NCI-H510A treated with DMSO at 0.1 percent for 48 hours (cell line): ENCODE measurements at regions not wholly inside any gene's neighbourhood (a gene's known extent, or its start where the extent isn't known, plus 50 kb on each side); places are given as distances from the start of the nearest gene placed in this dataset.
"Not testable (repeated sequence)": the region's sequence is repeated elsewhere in the genome, so short reads cannot be mapped to it uniquely, and the experiment has no call there.

Experiments
- DNase-seq: peaks from one replicate; lab custom pipeline; 2025; lab: John Stamatoyannopoulos, UW

DNA sequence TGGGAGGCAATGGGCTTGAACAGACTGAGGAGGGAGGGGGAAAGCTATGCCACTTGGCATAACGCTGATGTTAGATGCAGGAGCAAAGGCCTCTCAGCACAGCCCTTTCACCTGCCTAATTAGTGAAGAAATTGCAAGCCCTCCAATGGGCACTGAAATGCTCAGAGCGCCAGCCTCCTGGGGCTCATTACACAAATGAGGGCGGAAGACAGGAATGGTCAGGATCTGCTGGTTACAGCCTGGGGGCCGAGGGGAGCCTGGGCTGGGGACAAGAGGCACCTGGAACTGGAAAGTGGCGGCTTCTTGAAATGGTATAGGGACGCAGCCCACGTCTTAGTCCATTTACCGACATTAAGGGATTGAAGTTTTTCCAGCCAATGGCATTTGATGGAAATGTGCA, 50.2 kb upstream of the PLET1 start:
- DNase-seq: no peak

DNA sequence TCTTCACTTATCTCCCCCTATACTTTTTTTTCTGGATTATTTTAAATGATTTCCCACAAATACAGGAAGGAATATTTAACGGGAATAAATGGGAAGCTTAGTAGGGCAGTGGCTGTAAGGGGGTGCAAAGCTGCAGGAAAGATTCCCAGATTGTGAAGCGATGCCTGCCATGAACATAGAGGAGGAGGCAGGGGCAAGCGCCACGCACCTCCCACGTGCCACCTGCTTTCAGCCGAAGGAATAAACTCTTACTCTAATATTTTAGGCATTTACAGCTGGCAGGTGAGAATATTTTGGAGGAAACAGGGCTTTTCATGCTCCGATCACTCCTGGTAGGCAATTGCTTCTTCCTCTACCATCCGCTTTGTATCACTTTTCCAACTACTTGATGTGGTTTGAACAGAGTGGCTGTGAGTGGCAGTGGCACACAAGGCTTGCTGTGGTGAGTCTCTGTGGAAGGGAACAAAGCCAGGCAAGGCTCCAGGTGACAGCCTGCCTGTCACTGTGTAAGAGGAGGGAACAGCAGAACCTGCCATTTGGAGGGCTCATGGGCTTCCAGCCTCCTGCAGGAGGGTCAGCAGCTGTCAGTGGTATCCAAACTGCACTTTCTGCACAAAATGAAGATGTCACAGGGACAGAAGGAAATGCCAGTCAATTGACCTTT, 54.5 kb upstream of the PLET1 start:
- DNase-seq: no peak

DNA sequence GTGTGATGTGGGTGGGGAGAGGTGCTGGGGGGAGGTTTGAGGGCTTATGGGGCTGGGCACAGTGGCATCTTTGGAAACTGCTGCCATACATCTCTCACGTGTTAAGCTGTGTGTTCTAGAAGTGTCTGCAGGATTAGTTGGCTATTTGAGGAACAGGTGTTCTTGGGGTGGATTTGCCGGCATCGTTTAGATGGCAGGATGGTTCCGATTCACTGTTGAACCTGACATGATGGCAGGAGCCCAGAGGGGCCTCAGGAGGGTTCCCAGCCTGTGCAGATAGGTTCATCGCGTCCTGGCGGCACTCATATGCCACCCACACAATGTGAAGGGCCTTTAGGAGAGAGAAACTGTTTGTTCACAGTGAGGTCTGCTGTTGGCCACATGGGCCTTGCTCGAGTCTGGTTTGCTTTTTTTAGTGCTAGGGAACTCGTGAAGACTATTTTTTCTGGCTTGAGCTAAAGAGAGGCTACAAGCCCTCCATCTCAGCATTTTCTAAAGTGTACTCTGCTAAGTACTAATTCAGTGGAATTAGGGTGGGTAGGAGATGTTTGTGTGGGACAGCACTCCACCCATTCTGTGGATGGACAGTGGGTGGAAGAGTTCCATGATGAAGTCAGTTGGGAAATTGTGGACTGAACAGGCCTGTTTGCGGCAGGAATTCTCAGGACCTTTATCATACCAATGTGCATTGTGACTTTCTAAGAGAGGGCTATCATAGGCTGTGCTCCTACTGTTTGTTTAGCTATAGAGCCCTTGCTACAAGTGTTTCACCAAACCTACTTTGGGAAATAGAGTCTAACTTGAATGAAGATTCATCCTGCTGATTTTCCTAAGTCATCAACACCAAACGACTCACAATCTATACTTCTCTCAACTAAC, 55.4 kb upstream of the PLET1 start:
- peak; percentile 55 for DNase-seq

DNA sequence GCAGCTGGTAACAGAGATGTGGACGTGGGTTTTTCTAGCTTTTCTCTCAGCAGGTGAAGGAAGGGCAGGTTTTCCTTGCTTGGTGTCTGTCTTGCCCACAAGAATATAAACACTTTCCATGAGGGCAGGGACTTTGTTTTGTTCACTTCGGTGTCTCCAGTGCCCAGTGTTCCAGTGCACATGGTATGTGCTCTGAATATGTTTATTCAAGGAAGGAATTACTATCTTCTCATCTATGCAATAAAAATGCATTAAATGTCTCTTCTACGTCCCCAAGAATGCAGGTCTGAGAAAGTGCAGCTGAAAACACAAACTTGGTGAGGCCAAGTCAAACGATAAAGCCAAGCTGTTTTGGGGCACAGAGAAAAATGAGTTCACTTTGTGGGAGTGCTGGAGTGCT, 56.3 kb upstream of the PLET1 start:
- no peak for DNase-seq

DNA sequence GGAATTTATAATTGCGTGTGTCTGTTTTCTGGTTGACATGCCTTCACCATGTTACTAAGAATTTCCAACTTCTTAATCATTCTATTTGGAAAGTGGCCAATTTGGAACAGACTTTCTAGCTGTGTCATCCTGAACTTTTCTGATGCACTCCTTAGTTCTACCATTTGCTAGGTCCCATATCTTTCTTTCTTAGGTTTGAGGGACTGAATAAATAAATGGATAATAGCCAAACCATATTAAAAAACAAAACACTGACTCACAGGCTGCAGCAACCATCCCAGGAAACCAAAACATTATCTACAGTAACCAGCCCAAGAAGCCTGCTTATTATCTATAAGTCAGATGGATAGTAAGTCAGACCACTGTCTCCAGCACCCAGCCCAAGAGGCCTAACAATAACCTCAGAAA, 57.5 kb upstream of the PLET1 start:
- DNase-seq: no peak

DNA sequence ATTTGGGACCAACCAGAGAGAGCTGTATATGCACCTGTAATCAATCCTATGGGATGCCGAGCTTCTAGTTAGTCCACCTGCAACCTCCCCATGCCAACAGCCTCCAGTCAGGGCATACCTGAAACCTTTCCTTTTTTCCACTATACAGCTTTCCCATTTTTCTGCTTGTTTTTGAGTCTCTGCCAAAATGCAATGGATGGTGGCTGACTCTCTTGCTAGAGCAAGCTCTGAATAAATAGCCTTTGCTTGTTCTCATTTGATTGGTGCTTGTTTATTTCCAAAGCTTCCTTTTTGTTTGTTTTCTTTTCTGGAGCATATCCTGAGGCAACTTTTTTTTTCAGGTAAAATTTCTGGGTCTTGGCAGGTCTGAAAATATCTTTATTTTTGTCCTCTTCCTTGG, 58.0 kb upstream of the PLET1 start:
- DNase-seq: no peak

DNA sequence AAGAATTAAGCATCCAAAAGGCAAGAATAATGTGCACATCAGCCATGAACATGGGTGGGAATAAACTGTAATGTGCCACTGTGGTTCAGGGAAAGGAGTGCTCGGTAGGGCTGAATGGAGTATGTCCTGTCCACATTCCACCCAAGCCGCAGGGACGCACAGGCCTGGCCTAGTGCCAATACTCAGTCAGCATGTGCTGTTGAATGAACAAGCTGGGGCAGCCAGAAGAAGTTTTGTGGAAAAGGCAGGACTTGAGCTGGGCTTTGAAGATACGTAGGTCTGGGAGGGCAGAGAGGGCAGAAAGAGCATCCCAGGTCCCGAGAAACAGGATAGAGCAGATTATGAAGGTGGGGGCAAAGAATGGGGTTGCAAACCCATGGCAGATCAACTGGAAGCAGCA, 60.0 kb upstream of the PLET1 start:
- peak; percentile 33 for DNase-seq

DNA sequence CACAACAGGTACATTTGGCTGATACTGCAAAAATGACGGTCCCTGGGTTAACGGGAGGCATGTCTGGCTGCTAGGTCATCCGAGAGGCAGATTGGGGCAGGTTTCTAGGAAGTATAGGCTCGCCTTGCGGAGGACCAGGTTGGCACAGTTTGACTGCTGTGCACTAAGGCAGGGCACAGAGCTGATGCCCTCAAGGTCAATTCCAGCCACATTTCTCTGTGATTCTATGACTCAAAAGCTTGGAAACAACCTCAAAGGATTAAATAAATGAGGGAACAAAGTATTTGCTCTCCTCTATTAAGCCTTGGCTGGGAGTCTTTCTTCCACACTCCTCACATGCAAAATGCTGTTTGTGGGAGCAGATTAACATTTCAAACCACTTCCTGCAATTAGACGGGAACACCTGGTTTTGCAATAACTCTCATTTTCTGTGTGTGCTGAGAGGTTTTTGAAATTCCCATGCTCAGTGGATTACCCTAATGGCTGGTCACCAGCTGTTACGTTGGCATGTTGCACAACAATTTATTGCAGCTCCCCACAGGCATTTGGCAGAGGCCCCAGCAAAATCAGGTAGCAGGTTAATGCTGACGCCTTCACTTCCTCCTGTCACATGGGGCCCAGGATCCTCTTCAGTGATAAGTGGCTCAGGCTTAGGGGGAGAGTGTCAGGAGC, 61.0 kb upstream of the PLET1 start:
- peak; percentile 65 for DNase-seq

DNA sequence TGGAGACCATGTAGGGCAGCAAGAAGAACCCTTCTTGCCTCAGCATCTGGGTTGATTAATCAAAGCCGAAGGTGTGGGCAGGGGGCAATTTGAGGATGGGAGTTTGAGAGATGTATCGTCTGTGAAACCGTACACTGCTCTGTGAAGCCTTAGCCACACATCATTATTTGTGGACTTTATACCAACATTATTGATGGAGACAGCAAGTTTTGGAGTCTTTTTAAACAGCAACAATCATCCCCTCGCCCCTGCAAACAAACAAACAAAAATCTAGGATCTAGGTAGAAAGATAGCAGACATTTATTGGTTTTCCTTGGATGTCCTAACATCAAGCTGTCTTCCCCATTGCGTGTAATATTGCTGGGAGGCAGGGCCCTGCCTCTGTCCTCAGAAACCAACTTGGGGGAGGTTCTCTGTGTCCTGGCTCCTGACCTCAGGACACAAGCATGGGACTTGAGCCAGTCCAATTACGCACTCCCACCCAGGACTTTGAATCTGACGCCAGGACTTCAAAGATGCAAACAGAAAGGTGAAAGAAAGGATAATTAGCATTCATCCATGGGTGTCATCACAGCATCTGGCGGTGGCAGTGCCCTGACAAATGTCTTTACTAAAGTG, 61.6 kb upstream of the PLET1 start:
- no peak for DNase-seq

DNA sequence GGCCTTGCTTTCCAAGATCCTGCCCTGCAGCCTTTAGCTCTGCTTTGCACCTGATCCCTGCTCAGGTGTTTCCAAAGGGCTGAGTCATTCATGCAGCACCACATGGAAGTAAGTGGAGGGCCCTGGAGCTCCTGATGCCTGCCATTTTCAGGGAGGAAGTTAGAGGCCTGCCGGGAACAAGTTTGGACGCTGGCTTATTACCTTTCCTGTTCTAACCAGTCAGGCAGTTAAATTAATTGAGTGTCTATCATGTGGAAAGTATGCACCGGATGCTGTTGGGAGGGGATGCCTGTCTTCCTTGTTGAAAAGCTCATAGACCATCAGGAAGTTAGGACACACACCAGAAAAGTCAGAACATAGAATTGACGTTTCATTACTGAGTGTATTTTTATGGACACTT, 73.7 kb upstream of the PLET1 start:
- DNase-seq: peak; percentile 14

DNA sequence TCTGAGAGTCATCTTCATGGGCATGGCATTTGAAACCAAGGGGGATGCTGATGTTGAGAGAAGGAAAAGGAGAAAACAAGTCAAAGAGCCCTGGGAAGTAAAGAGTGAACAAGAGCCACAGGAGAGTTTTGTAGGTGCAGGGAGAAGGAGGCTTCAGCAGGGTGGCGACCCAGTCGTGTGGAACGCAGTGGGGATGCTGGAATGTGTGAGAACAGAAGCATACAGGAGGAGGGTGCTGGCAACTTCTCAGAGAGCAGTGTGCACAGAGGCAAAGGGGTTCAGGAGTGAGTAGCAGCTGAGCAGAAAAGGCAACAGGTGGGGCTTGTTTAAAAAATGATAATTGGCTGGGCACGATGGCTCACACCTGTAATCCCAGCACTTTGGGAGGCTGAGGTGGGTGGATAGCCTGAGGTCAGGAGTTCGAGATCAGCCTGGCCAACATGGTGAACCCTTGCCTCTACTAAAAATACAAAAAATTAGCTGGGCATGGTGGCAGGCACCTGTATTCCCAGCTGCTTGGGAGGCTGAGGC, 75.8 kb upstream of the PLET1 start:
- no peak for DNase-seq

DNA sequence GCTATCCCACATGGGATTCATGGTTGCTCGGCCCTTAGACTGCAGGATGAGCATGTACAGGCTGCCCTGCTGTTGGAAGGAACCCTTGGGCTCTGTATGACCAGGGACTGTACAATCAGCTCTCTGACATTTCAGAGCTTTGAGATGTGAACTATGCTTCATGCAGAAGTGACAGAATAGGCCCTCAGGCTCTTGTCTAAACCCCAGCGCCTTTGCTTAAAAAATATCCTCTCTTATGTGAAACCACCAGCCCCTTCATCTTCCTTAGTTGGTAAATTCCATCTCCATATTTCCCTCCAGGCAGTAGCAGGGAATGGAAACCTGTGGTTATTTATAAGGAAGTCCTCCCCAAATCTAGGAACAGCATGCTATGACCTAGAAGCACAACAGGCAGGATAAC, 78.9 kb upstream of the PLET1 start:
- DNase-seq: no peak

DNA sequence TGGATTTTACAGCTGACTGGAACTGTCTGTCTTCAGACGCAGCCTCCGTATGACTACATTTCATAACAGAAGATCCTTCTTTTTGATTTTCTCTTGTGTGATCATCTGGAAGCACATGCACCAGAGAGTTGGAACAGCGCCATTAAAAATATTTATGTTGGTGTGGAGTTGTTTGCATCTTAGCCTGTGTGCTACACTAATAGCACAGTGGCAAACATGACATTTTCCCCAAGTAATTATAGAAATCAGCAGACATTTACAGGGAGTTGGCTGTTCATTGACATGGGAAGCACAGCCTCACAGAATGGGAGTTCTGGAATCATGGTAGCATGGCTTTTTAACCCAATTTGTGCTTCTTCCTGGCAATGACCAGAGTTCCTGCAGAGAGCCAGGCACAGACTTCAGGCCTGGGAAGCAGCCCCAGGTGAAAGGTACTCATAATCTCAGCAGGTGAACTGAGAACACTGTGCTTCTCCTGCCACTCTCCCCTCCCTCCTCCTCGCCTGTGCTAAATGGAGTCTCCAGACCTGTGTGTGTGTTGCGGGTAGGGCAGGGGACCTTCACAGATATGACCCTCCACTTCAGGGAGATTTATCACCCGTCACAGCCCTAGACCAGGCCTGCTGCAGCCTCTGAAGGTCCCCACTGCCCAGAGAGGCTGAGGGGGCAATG, 82.8 kb upstream of the PLET1 start:
- DNase-seq: peak; percentile 68

DNA sequence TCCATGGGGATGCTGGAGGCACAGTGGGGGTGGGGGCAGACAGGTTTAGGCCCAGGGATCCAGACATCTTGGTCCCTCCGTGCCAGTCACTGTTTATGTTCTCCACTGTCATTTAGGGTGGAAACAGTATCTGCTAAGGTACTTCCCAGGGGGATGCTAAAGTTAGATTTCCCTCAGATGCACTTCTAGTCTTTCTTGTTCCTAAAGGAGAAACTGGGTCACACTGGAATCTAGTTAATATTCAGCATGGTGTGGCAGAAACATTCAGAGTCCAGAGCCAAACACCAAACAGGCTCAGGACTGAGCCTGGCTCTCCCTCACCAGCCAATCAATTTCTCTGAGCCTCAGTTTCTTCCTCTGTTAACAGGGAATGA, 83.4 kb upstream of the PLET1 start:
- DNase-seq: no peak

DNA sequence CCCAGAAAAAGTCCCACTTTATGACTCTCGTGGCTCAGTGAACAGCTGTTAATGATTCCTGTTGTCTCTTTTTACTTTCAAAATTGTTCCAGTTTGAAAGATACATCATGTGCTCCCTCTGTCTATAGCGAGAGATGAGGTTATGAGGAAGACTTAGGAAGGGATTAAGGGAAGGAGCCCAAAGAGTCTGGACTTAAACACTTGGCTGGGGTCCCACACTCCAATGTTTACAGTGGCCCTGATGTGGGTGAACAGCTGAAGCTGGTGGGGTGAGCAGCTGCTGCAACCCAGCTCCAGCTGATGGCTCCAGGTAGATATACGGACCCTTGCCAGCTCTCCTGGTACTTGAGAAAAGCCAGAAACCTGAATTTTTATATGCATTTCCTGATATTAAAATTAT, 84.5 kb upstream of the PLET1 start:
- DNase-seq: no peak

DNA sequence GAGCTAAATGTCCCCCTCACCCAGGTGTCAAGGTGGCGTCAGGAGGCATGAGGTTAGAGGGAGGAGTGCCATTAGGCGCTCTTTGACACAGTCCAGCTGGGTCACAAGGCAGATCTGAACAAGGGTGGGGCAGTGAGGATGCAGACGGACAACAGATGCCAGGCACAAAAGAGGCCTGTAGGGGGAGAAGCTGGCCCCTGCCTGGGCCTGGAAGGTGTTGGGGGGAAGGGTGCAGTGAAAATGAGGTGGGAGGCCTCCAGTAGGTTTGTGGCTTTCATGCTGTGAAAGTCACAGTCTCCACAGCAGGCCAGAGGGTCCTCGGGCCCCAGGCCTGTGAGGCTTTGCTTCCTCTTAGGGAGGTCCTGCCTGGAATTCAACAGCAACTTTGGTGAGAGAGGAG, 85.0 kb upstream of the PLET1 start:
- peak; percentile 7 for DNase-seq

DNA sequence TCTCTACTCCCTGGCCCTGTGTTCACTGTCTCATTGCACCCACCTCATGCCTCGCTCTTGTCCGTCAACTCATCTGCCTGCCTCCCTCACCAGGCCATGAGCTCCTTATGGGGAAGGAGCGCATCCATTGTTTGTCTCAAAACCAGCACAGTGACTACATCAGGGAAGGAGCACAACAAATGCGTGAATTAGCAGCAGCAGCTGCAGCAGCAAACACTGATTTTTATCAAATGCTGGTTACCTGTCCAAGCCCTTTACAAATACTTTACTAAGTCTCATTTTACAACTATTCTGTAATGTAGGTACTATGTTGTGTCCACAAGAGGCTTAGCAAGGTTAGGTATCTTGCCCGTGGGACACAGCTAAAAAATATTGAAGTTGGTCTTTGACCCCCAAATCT, 85.9 kb upstream of the PLET1 start:
- DNase-seq: no peak

DNA sequence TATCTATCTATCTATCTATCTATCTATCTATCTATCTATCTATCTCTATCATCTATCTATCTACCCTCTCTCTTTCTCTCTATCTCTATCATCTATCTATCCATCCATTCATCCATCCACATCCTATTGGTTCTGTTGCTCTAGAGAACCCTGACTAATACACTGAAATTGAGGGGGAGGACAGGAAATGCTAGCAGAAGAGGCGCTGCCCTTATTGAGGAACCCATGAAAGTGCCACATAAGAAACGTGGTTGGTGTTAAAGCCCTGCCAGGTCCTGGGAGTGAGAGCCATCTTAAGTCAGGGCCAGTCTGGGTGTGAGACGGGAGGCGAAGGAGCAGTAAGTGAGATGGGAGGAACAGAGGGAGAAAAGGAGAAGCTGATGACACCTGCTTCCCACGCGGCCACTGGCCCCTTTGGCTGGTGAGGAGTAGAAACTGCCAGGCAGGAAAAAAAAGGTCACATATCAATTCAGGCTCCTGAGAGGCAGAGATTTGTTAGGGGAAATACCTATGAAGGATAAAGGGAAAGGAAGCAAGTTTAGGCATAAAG, 87.9 kb upstream of the PLET1 start:
- DNase-seq: no peak

DNA sequence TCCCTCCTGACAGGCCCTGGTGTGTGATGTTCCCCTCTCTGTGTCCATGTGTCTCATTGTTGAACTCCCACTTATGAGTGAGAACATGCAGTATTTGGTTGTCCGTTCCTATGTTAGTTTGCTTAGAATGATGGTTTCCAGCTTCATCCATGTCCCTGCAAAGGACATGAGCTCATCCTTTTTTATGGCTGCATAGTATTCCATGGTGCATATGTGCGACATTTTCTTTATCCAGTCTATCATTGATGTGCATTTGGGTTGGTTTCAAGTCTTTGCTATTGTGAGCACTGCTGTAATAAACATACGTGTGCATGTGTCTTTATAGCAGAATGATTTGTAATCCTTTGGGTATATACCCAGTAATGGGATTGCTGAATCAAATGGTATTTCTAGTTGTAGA, 90.8 kb upstream of the PLET1 start:
- DNase-seq: not testable (repeated sequence)

DNA sequence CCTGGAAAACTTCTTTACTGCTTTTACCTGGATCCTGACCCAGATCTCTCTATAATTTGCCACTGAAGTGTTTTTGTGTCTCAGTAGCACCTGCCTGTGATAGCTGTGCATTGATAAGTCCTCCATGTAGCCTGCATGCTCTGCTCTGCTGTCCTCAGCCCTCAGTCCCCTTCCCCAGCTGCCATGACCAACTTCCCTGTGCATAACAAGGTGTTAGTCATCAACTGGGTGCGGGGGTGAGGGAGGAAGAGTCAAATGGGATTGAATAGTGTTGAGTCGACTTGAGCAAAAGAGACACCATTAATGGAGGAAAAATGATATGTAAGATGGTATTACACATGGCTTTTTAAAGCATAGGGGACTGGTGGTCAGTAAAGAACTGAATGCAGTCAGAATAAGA, 92.2 kb upstream of the PLET1 start:
- DNase-seq: no peak

DNA sequence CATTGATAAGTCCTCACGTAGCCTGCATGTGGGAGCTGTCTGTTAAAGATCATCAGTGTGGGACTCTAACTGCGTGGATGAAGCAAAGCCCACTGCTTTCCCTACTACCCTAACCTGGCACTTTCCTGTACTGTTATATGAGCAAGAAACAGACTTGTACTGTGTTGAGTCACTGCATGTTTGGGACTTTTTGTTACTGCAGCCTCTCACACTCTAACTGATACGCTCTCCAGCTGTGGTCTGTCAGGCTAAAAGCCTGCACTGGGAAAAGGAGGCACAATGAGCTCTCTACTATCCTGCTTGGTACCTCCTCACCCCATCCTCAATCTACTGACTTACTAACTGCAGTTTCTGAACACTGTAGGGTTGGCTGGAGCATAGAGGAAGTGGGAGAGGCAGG, 93.7 kb upstream of the PLET1 start:
- DNase-seq: no peak

DNA sequence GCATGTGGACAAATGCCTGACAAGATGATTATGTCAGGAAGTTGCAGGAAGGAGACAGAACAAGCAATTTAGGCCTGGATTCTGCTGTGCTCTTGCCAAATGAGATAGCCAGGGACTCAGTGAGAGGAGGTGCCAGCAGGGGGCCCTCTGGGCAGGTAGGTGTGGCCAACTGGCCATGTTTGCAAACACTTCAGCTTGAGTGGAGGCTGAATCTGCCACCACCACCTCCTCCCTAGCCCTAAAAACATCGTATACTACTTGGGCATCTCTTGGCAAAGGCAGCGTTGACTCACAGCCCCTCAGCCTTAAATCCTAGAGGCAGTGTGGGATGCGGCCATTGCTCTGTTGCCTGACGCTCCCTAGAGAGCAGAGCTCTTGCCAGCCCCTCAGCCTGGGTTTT, 95.1 kb upstream of the PLET1 start:
- peak; percentile 86 for DNase-seq
